GM19372 (cell line): ENCODE measurements at regions not wholly inside any gene's neighbourhood (a gene's known extent, or its start where the extent isn't known, plus 50 kb on each side); places are given as distances from the start of the nearest gene placed in this dataset.
"Not testable (repeated sequence)": the region's sequence is repeated elsewhere in the genome, so short reads cannot be mapped to it uniquely, and the experiment has no call there.

Experiments used
- ATAC-seq: cut with Tn5 transposase; IDR thresholded peaks from one replicate; pipeline ENCODE4 v1.9.1; 2021; ENCODE audit warnings: mild to moderate bottlenecking, low read depth, moderate library complexity; ENCODE audit not compliant: unreplicated experiment

DNA sequence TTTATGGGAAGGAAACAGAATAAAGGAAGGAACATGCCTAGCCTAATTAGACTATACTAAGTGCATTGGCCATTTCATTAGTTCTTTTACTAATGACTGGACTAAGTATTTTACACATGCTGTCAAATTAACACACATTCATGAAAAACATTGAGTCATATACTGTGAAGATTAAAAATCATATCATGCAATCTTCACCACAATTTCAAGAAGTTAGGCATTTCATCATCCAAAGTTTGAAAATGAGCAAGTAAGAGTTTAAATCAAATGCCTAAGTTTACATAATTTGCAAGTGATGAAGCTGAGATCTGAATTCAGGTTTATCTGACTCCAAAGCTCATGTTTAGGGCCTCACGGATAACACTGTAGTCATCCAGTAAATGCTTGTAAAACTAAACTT is 601.0 kb downstream of the PDCD6IP start:
- no peak for ATAC-seq

DNA sequence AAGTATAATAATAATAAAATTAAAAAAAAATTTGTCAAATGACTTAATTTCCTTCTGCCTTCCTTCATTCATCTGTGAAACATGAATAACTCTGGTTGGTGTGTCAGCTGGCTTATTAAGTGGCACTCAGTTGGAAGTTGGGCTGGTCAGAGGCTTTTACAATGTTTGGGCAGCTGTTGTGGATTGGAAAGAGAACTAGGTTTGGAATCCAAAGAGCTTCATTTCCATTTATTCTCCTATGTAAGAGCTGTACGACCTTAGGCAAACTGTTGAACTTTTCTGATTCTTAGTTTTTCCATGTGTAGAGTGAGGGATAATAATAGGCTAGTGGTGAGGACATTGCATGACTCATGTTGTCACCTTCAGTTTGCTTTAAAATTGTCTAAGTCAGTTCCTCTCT is 606.7 kb downstream of the PDCD6IP start:
- ATAC-seq = no peak

GRCh38 chr3:34407281-34407680 is 608.9 kb downstream of the PDCD6IP start:
- ATAC-seq = no peak

DNA sequence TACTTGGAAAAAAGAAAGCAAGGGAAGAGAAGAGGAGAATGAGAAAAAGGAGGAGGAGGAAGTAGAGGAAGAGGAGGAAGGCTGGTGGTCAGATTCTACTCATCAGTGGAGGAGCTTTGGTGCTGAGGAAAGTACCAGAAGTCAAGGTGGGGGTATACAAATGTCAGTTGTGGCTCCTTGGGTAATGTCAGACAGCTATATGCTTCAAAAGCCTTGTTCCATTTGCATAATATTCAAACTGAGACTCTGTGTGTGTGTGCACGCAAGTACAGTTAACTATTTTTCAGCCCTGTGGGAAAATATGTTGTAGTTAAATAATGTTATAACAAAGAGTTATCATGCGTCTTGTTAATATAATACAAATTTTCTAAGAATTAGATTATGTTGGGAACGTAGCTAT is 609.7 kb downstream of the PDCD6IP start:
- no peak for ATAC-seq

GRCh38 chr3:34411596-34411995 is 613.2 kb downstream of the PDCD6IP start:
- no peak for ATAC-seq

DNA sequence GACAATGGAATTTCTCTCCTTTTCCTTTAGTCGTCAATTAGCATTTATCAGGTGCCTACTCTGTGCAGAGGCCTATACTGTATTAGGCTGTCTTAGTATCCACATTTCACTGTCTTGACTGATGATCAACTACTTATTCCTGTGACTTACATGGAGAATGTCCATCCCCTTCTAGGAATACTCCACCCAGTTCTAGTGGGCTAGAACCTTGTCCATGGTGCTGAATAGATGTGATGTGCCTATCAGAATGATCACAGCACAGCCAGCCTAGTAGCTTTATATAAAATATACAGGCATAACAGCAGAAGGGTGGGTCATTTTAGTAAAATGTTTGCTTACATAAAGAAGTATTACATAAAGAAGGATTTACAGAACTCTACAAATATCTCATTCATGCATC is 621.4 kb downstream of the PDCD6IP start:
- ATAC-seq = no peak

GRCh38 chr3:34421762-34422161 is 623.3 kb downstream of the PDCD6IP start:
- ATAC-seq = no peak

- ATAC-seq = no peak
Measured at GRCh38 chr3:34439796-34440195, 641.4 kb downstream of the PDCD6IP start.

DNA sequence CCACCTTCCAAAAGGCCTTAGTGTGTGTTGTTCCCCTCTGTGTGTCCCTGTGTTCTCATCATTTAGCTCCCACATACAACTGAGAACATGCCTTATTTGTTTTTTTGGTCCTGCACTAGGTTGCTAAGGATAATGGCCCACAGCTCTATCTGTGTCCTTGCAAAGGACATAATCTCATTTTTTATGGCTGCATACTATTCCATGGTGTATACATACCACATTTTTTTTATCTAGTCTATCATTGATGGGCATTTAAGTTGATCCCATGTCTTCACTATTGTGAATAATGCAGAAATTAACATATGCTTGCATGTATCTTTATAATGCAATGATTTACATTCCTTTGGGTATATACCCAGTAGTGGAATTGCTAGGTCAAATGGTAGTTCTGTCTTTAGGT is 645.7 kb downstream of the PDCD6IP start:
- no peak for ATAC-seq

DNA sequence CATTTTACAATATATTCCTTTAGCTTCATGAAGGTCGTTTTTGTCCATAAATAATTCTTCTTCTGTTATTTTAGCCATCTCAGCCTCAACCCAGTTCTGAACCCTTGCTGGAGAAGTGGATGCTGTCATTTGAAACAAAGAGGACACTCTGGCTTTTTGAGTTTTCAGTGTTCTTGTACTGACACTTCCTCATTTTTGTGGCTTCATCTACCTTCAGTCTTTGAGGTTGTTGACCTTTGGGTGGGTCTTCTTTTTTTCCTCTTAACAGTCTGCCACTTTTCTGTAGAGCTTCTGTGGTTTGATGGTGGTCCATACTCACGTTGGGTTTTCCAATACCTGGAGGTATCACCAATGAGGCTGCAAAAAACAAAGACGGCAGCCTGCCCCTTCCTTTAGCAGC is 650.9 kb downstream of the PDCD6IP start:
- ATAC-seq = no peak

GRCh38 chr3:34463414-34463813 is 665.0 kb downstream of the PDCD6IP start:
- ATAC-seq = no peak

DNA sequence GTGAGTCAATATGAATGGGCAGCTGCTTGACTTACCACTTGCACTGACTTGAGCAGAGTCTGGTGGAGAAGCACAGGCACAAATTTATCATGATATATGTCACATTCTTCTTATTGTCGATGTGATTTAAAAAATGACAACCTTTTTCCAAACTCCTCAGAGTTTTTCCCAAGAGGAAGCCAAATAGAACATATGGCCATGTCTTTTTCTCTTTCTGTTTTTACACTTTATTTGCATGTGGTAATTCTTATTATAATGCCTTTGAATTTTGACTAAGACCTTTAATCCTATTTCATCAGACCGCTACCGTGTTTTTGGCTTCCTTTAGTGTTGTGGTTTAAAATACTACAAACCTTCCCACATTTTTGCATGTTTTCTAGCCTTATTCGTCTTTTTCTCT is 666.2 kb downstream of the PDCD6IP start:
- ATAC-seq = no peak

DNA sequence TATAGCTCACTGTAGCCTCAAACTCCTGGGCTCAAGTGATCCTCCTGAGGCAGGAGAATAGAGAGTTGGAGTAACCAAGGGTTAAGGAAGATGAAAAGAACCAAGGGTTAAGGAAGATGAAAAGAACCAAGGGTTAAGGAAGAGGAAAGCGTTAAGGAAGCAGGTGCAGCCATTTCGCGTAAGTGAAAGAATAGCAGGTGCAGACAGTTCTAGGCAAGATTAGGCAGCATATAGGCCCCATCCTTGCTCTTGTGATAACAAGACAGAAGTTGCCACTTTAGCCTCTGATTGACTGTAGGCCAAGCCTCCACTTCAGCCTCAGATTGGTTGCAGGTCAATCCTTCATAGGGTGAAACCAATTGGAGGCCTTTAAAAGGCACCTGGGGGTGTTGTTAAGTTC is 677.4 kb downstream of the PDCD6IP start:
- ATAC-seq = no peak

DNA sequence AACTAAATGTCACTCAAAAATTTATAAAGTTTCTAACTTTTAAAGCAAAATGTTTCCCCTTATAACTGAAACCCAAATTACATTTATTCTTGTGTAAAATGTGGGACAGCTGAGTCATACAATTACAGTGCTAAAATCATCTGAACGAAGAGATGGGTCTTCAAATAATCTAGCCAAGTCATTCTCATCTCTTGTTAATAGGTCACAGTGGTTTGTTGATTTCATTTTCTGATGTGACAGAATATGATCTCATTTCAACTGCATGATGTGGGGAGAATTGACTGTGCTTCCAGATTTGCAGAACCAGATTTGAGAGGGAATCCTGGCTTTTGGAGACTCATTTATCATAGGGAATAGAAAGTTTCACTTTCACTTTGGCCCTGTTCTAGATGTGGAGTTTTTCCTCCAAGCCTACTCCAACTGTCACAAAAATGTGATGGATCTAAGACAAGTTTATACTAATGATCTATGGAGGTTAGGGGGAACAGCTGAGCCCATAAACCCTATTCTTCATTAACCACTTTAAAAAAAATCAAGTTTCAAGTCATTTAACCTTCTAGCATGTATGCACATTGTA is 685.0 kb downstream of the PDCD6IP start:
- no peak for ATAC-seq

DNA sequence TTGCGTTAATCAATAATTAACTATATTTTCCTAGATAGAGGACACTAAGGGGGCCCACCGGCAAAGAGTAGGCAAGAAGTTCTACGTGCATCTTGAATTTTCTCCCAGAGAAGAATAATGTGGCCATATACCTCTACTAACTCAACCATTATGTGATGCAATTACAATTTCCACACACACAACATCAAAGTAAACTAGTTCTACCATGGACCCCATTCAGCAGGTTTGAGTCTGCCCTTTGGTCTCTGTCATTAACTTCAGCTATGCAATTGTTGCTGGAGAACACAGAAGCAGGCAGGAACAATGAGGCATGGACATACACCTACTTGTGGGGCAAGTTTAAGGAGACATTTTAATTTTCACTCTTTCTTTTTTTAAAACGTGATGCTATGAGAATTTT is 705.9 kb downstream of the PDCD6IP start:
- no peak for ATAC-seq

- ATAC-seq = no peak
Measured at GRCh38 chr3:34504775-34505174, 706.3 kb downstream of the PDCD6IP start.

- ATAC-seq = no peak
Measured at GRCh38 chr3:34508732-34509131, 710.3 kb downstream of the PDCD6IP start.

- no peak for ATAC-seq
Measured at GRCh38 chr3:34511891-34512290, 713.5 kb downstream of the PDCD6IP start.

- not testable (repeated sequence) for ATAC-seq
Measured at GRCh38 chr3:34519008-34519407, 720.6 kb downstream of the PDCD6IP start.

GRCh38 chr3:34531156-34531555 is 732.7 kb downstream of the PDCD6IP start:
- ATAC-seq = no peak

GRCh38 chr3:34533451-34533850 is 735.0 kb downstream of the PDCD6IP start:
- no peak for ATAC-seq

- ATAC-seq = no peak
Measured at GRCh38 chr3:34534013-34534412, 735.6 kb downstream of the PDCD6IP start.

- no peak for ATAC-seq
Measured at GRCh38 chr3:34544136-34544535, 745.7 kb downstream of the PDCD6IP start.
